Astrocyte of the spinal cord (primary cell): ENCODE measurements at regions not wholly inside any gene's neighbourhood (a gene's known extent, or its start where the extent isn't known, plus 50 kb on each side); places are given as distances from the start of the nearest gene placed in this dataset.
"Not testable (repeated sequence)": the region's sequence is repeated elsewhere in the genome, so short reads cannot be mapped to it uniquely, and the experiment has no call there.

Experiments used
- DNase-seq: peaks from one replicate; pipeline ENCODE4 v3.0.0; 2011; ENCODE audit warnings: low read depth, low spot score
- H3K4me3 ChIP-seq: 2 replicates; pipeline ENCODE4 v1.5.1; 2011; ENCODE audit warnings: low read depth, mild to moderate bottlenecking, low read length, moderate library complexity
- CTCF ChIP-seq: IDR thresholded peaks from 2 replicates; pipeline ENCODE4 v1.5.1; 2012; ENCODE audit warnings: low read depth, mild to moderate bottlenecking, low read length, inconsistent platforms
- in situ Hi-C: cut with HindIII; loops from 2 replicates; pipeline ENCODE4 v1.10.0; 2017; ENCODE audit warnings: low sequenced_read_pairs

GRCh38 chr14:83287300-83287699 is 1753.6 kb upstream of the SEL1L start:
- in situ Hi-C loops: no loop called here
- no peak overlapping the region for H3K4me3 ChIP-seq
- no peak for TF ChIP-seq CTCF
- no peak for DNase-seq

- H3K4me3 ChIP-seq: no peak overlapping the region
- DNase-seq: no peak
- in situ Hi-C loops: no loop called here
- no peak for TF ChIP-seq CTCF
Measured at GRCh38 chr14:83289390-83289789, 1755.7 kb upstream of the SEL1L start.

GRCh38 chr14:83289896-83290295 is 1756.2 kb upstream of the SEL1L start:
- DNase-seq: no peak
- TF ChIP-seq CTCF: no peak
- in situ Hi-C loops: no loop called here
- H3K4me3 ChIP-seq: no peak overlapping the region

- TF ChIP-seq CTCF: no peak
- DNase-seq: no peak
- no peak overlapping the region for H3K4me3 ChIP-seq
- in situ Hi-C loops: no loop called here
Measured at GRCh38 chr14:83290447-83290846, 1756.8 kb upstream of the SEL1L start.

GRCh38 chr14:83291714-83292113 is 1758.1 kb upstream of the SEL1L start:
- DNase-seq: no peak
- in situ Hi-C loops: no loop called here
- H3K4me3 ChIP-seq: no peak overlapping the region
- TF ChIP-seq CTCF: no peak

GRCh38 chr14:83294941-83295340 is 1761.3 kb upstream of the SEL1L start:
- TF ChIP-seq CTCF: no peak
- in situ Hi-C loops: no loop called here
- peak; percentile 20 for DNase-seq
- no peak overlapping the region for H3K4me3 ChIP-seq

- in situ Hi-C loops: no loop called here
- DNase-seq: no peak
- TF ChIP-seq CTCF: no peak
- H3K4me3 ChIP-seq: no peak overlapping the region
Measured at GRCh38 chr14:83297361-83297760, 1763.7 kb upstream of the SEL1L start.

GRCh38 chr14:83298016-83298415 is 1764.4 kb upstream of the SEL1L start:
- DNase-seq: peak; percentile 19
- in situ Hi-C loops, H3K4me3 ChIP-seq: not testable (repeated sequence)
